ENCODE measurements at regions not wholly inside any gene's neighbourhood (a gene's known extent, or its start where the extent isn't known, plus 50 kb on each side); places are given as distances from the start of the nearest gene placed in this dataset.

DNA sequence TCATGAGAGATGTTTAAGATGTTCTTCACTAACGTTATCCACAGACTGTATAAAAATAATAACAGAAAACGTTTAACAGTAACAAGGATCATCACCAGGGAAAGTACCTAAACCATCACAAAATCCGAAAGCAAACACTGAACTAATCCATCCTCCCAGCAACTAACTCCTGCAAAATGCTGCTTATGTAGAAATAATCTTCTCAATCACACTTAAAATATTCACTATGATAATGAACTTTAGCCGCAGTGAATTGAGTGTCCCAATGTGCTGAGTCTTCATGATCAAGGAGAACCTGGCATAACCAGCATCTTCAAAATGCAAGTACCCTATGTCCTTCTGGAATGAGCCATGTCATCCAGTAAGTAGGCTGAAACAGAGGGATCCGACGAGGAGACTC, 166.1 kb downstream of the LTN1 start:
- DNase-seq = no peak

- DNase-seq = no peak
These were observed 166.7 kb downstream of the LTN1 start for GRCh38 chr21:28826021-28826420.

- no peak for DNase-seq
These were observed 169.2 kb downstream of the LTN1 start for GRCh38 chr21:28823429-28823828.

DNA sequence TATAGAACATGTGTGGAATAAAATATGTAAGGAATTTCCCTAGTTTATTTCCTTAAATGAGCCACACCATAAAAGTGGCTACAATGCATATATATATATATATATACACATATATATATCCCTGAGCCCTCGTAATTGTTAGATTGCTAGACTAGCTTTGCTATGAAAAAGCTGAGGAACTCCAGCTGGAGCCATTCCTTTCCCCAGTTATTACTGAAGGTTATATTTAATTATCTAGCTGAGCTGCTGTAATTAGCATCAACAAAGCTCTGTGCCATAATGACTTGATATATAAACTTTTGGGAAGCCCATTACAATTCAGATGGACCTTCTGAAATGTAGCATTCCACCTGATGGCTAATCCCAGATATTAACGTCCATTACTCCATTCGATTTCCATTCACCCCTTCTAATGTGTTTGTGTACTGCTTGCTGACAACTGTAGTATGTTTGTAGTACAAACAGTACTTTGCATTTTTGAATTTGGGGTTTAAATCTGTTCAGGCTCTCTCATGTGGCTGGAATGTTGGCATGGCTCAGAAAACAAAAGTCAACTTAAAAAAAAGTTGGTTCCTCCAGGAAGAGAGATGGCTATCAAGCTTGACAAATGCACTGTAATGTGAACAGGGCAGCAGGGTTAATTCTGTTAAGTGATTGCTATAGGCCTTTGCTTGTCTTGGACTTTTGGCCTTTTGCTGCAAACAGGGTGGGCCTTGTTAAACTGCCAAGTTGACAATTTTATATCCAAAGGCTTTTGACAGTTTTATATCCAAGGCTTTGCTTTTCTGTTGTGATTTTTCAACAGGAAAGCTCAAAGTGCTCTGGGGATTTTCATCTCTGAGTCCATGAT, 170.0 kb downstream of the LTN1 start:
- DNase-seq = no peak

DNA sequence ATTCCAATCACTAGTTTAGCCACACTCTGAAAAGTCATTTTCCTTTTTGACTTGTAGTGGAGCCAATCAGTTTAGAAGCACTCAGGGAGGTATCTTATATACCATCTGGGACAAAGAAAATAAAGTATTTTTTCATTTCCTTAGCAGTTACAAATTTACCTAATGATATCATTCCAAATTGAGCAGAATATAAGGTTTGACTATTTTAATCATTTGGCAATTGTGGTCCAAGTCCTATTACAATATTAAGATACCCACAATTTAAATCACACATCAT, 170.6 kb downstream of the LTN1 start:
- DNase-seq = no peak

- no peak for DNase-seq
These were observed 171.2 kb downstream of the LTN1 start for GRCh38 chr21:28821276-28822122.

- DNase-seq = no peak
These were observed 173.9 kb downstream of the LTN1 start for GRCh38 chr21:28818663-28819278.

GRCh38 chr21:28817871-28818270, 174.8 kb downstream of the LTN1 start:
- DNase-seq = no peak

DNA sequence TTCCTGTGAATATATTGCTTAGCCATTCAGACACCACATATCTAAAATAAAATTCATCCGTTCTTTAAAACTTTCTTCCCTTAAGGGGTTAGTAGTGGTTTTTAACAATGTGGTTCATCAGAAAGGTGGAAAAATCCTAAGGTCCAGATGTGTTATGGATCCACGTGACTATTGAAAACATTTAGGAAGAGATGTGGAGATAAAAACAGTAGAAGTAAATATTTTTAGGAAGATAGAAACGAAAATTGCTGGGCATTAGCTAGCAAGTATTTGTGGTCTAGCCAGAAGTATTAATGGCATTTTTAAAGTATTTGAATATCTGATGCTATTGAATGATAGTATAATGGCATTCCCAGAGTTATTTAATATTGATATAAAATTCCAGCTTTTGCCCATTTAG, 180.8 kb downstream of the LTN1 start:
- no peak for DNase-seq

- DNase-seq = no peak
These were observed 181.7 kb downstream of the LTN1 start for GRCh38 chr21:28810826-28811524.

GRCh38 chr21:28805885-28806284, 186.8 kb downstream of the LTN1 start:
- DNase-seq = no peak

DNA sequence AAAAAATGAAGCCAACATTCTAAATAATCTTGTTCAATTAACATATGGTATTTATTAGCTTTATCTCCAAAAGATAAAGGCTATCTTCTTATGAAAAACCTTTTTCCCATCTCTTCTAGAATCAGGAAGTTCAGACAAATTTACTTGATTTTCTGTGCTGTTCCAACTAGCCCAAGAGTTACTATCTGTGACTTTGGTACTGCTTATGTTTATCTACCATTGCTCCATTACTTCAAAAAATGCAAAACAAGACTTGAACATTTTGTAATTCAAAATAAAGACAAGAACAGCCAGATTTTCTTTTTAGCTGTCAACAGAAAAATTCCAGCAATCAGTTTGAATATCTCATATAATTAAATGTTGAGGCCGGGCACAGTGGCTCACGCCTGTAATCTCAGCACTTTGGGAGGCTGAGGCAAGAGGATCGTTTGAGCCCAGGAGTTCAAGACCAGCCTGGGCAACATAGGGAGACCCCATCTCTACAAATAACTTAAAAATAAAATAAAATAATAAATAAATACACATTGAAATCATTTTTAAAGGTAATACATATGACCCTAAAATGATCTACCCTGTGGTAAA, 188.5 kb downstream of the LTN1 start:
- DNase-seq = no peak

- DNase-seq = no peak
These were observed 190.8 kb downstream of the LTN1 start for GRCh38 chr21:28801906-28802305.

DNA sequence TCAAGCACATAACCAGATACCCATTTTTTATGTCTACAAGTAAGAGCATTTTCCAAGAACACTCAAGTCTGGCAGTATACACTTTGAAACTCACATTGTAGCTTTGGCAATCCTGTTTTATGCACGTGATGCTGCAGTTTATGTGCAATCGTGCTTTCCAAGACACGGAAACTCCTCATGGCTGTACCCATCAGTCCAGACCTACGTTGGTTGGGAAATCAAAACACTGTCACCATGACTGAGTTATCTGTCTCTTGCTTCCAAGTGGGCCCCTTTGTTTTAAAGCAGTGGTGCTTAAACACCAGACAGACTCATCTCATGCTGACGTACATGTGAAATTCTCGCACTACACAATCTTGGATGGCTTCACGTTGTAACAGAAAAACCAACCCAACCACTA, 192.8 kb downstream of the LTN1 start:
- no peak for DNase-seq

DNA sequence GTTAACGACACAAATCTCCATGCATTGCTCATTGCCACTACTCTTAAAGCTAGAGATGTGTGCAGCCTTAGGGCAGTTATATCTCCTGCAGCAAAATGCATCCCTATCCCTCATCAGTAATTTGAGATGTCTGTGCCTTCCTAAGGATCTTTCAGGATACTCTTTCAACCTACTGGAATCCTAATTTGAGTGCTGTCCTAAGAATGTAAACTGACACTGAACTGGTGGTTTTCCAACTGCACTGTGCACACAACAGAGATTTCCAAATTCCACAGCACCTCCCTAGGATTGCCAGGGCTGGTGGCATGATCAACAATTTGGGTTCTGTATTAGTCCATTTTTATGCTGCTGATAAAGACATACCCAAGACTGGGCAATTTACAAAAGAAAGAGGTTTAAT, 193.9 kb downstream of the LTN1 start:
- no peak for DNase-seq

DNA sequence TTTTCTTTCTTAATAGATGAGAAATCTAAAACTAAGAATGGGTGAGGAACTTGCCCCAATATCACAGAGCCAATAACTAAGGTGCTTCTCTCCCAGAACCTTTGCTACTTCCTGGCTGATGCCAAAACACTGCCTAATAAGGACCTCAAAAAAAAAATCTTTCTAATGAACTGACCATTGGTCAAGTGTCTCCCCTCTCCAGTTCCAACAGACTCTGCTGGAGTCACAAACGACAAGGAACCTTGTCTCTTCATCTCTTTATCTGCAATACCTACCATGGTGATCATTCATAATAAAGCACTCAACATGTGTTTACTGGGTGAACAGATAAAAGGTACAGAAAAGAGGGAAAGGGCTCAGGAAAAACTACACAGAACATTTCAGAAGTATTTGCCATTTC, 197.4 kb downstream of the LTN1 start:
- no peak for DNase-seq

GRCh38 chr21:28794371-28794851, 198.3 kb downstream of the LTN1 start:
- DNase-seq = no peak

GRCh38 chr21:28793043-28793442, 199.6 kb downstream of the LTN1 start:
- DNase-seq = no peak

GRCh38 chr21:28791595-28792282, 200.9 kb downstream of the LTN1 start:
- DNase-seq = no peak

DNA sequence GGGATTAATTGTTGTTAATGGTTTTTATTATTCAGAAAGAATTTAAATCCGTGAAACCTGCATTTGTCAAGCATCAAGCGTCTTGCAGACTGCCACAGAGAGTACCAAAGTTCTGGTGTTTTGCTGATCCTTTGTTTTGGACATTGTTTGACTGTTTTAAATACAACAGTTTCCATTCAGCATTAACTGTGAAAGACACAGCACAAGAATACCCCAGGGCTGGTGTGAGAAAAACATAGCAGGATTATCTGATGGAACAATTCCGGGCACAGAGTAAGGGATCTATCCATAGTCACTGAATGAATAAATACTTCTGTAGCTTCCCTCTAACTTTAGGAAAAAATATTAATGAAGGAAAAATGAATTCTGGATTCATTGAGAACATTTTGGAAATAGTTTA, 202.3 kb downstream of the LTN1 start:
- DNase-seq = no peak

- DNase-seq = no peak
These were observed 203.2 kb downstream of the LTN1 start for GRCh38 chr21:28789523-28789922.

- no peak for DNase-seq
These were observed 204.6 kb downstream of the LTN1 start for GRCh38 chr21:28788030-28788429.

Measured in NCI-H2081 treated with DMSO at 0.1 percent for 48 hours (cell line).